Esophagus squamous epithelium (tissue), 5 donors: ENCODE measurements at regions not wholly inside any gene's neighbourhood (a gene's known extent, or its start where the extent isn't known, plus 50 kb on each side); places are given as distances from the start of the nearest gene placed in this dataset.

Experiments
- DNase-seq: peaks from one replicate; lab custom pipeline; 2025; lab: John Stamatoyannopoulos, UW
- H3K27ac ChIP-seq, 4 donors: fragments of 200-600 bp; sonication (generic); one replicate each; pipeline ENCODE4 v1.5.1; 2016 to 2019; ENCODE audit warnings: mild to moderate bottlenecking in 1 of 4
- H3K27me3 ChIP-seq, 4 donors: fragments of 200-600 bp; sonication (generic); 1 replicate in 3 of 4; 2 replicates in 1 of 4; pipeline versions ENCODE4 v1.5.1 to v1.6.0; 2017 to 2021; ENCODE audit warnings: antibody characterized with exemption in 1 of 4
- H3K36me3 ChIP-seq, 3 donors: fragments of 200-600 bp; sonication (generic); one replicate each; pipeline ENCODE4 v1.5.1; 2016 to 2019
- H3K4me1 ChIP-seq, 3 donors: fragments of 200-600 bp; sonication (generic); one replicate each; pipeline ENCODE4 v1.5.1; 2017 to 2019
- H3K4me3 ChIP-seq, 4 donors: fragments of 200-600 bp; sonication (generic); 1 replicate in 3 of 4; 2 replicates in 1 of 4; pipeline ENCODE4 v1.5.1; 2016 to 2019; ENCODE audit warnings: mild to moderate bottlenecking in 2 of 4, moderate library complexity in 1 of 4
- H3K9me3 ChIP-seq, 3 donors: fragments of 200-600 bp; sonication (generic); one replicate each; pipeline ENCODE4 v1.5.1; 2016 to 2019
- CTCF ChIP-seq, 6 experiments: fragments of 450-650 bp in 4 of 6; fragments of 200-600 bp in 2 of 6; sonication (generic) in 2 of 6; IDR thresholded peaks; one replicate each; pipeline ENCODE4 v1.5.1; 2016 to 2019; ENCODE audit warnings: antibody characterized with exemption in 6 of 6, mild to moderate bottlenecking in 4 of 6, moderate library complexity in 4 of 6
- POLR2A ChIP-seq, 4 donors: fragments of 450-650 bp; IDR thresholded peaks; one replicate each; pipeline ENCODE4 v1.6.1; 2017; ENCODE audit warnings: antibody characterized with exemption in 4 of 4, mild to moderate bottlenecking in 4 of 4, moderate library complexity in 3 of 4
- WGBS, 2 donors: methylation state at CpG; one replicate each; pipeline ENCODE4 v1.1.5; 2018; 5-methylcytosine and 5-hydroxymethylcytosine counted together
- intact Hi-C: fragments of 100-400 bp; cut with DNase I; formaldehyde crosslinking; loops from one replicate; pipeline ENCODE4 v1.15.0; 2022
- donor health status: DM: yes; HTN: yes; CAD: no.

- H3K27ac ChIP-seq = no peak overlapping the region
- no peak for TF ChIP-seq CTCF (IDR thresholded peaks at IDR 0.05)
- no peak for TF ChIP-seq POLR2A (IDR thresholded peaks at IDR 0.05)
- no peak overlapping the region for H3K4me3 ChIP-seq
- 46 to 77% methylated on average over 4 to 6 of the region's 7 CpGs for WGBS, 2 donors
- no peaks in the 10 kb centered on the region for H3K9me3 ChIP-seq
- no peaks in the 10 kb centered on the region for H3K36me3 ChIP-seq
- intact Hi-C loops = no loop called here
- DNase-seq = no peak
- no peaks in the 10 kb centered on the region for H3K27me3 ChIP-seq
- H3K4me1 ChIP-seq = peaks cover 0 to 27% (median 4%) of the 10 kb centered on the region in 3 donors
Observed at GRCh38 chr20:51132279-51132678, 109.4 kb upstream of the KCNG1 start.

- H3K4me1 ChIP-seq = peaks cover 2 to 32% (median 4%) of the 10 kb centered on the region in 3 donors
- no peak overlapping the region for H3K4me3 ChIP-seq
- intact Hi-C loops = no loop called here
- 100% methylated on average over 1 of the region's 1 CpG; no CpG with 5 or more reads in 1 of the 2 donors for WGBS, 2 donors
- no peaks in the 10 kb centered on the region for H3K27me3 ChIP-seq
- no peaks in the 10 kb centered on the region for H3K36me3 ChIP-seq
- no peak overlapping the region for H3K27ac ChIP-seq
- DNase-seq = no peak
- TF ChIP-seq POLR2A (IDR thresholded peaks at IDR 0.05) = no peak
- no peak for TF ChIP-seq CTCF (IDR thresholded peaks at IDR 0.05)
- H3K9me3 ChIP-seq = no peaks in the 10 kb centered on the region
Observed at GRCh38 chr20:51131811-51132210, 108.9 kb upstream of the KCNG1 start.

- Histone ChIP-seq H3K9me3 (no peaks in the 10 kb centered on the region), H3K27me3 (no peaks in the 10 kb centered on the region), H3K4me3 (no peak overlapping the region), H3K4me1 (peaks cover 11 to 55% (median 12%) of the 10 kb centered on the region in 3 donors), H3K36me3 (no peaks in the 10 kb centered on the region), H3K27ac (peak overlapping the region in 2 of 4 donors; percentile 81 to 86)
- WGBS, 2 donors = 37 to 46% methylated on average over 7 of the region's 7 CpGs
- no peak for TF ChIP-seq POLR2A (IDR thresholded peaks at IDR 0.05)
- no peak for TF ChIP-seq CTCF (IDR thresholded peaks at IDR 0.05)
- intact Hi-C loops = no loop called here
- DNase-seq = no peak
Observed at GRCh38 chr20:51129147-51129776, 106.4 kb upstream of the KCNG1 start.

- Histone ChIP-seq H3K27ac (peak overlapping the region in 3 of 4 donors; percentile 37 to 86 (median 81)), H3K4me3 (no peak overlapping the region), H3K9me3 (no peaks in the 10 kb centered on the region), H3K36me3 (no peaks in the 10 kb centered on the region), H3K4me1 (peaks cover 11 to 65% (median 12%) of the 10 kb centered on the region in 3 donors), H3K27me3 (no peaks in the 10 kb centered on the region)
- intact Hi-C loops = no loop called here
- TF ChIP-seq POLR2A (IDR thresholded peaks at IDR 0.05) (no peak), CTCF (IDR thresholded peaks at IDR 0.05) (no peak)
- WGBS, 2 donors = 20 to 38% methylated on average over 2 to 4 of the region's 4 CpGs
- DNase-seq = no peak
Observed at GRCh38 chr20:51128198-51128597, 105.3 kb upstream of the KCNG1 start.

- WGBS, 2 donors = 69 to 86% methylated on average over 4 of the region's 4 CpGs
- peaks cover 11 to 70% (median 14%) of the 10 kb centered on the region in 3 donors for H3K4me1 ChIP-seq
- intact Hi-C loops = no loop called here
- no peak for DNase-seq
- H3K27me3 ChIP-seq = no peaks in the 10 kb centered on the region
- H3K9me3 ChIP-seq = no peaks in the 10 kb centered on the region
- H3K36me3 ChIP-seq = no peaks in the 10 kb centered on the region
- TF ChIP-seq CTCF (IDR thresholded peaks at IDR 0.05) = no peak
- no peak for TF ChIP-seq POLR2A (IDR thresholded peaks at IDR 0.05)
- peak overlapping the region in 3 of 4 donors; percentile 37 to 86 (median 81) for H3K27ac ChIP-seq
- no peak overlapping the region for H3K4me3 ChIP-seq
Observed at GRCh38 chr20:51127713-51128112, 104.8 kb upstream of the KCNG1 start.
